ENCODE measurements at regions not wholly inside any gene's neighbourhood (a gene's known extent, or its start where the extent isn't known, plus 50 kb on each side); places are given as distances from the start of the nearest gene placed in this dataset.

DNA sequence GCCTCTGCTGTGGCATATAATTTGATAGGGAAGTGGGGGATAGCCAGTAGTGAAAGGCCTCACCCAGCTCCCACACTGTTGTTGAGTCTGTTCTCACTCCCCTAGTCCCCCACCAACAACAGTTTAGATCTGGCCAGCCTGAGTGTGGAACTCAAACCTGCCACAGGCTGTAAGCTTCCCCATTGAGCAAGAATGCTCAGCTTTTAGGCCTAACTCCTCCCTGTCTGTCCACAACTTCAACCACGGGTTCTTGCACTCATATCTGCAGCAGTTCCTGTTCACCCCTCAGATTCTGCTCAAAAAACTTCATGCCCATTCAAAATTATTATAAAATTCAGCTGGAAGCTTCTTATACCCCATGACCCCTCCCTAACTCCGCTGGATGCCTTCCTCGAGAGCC, 975.1 kb downstream of the NSUN3 start:
- TF ChIP-seq, protein P1, sequence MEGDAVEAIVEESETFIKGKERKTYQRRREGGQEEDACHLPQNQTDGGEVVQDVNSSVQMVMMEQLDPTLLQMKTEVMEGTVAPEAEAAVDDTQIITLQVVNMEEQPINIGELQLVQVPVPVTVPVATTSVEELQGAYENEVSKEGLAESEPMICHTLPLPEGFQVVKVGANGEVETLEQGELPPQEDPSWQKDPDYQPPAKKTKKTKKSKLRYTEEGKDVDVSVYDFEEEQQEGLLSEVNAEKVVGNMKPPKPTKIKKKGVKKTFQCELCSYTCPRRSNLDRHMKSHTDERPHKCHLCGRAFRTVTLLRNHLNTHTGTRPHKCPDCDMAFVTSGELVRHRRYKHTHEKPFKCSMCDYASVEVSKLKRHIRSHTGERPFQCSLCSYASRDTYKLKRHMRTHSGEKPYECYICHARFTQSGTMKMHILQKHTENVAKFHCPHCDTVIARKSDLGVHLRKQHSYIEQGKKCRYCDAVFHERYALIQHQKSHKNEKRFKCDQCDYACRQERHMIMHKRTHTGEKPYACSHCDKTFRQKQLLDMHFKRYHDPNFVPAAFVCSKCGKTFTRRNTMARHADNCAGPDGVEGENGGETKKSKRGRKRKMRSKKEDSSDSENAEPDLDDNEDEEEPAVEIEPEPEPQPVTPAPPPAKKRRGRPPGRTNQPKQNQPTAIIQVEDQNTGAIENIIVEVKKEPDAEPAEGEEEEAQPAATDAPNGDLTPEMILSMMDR (IDR thresholded peaks at IDR 0.05), result no peak
- Histone ChIP-seq H3K27ac (no peak overlapping the region), H3K4me3 (ENCODE audit: low read depth, low read length) (no peak overlapping the region), H3K27me3 (ENCODE audit: control insufficient read depth, insufficient read depth, low read length) (no peaks in the 10 kb centered on the region), H2AFZ (no peak overlapping the region), H3K9ac (no peak overlapping the region), H3K79me2 (no peaks in the 10 kb centered on the region), H3K36me3 (ENCODE audit: control insufficient read depth, insufficient read depth, low read length) (no peaks in the 10 kb centered on the region), H3K4me2 (ENCODE audit: low read length) (no peak overlapping the region), H3K4me1 (no peaks in the 10 kb centered on the region), H3K9me3 (ENCODE audit: control insufficient read depth, low read length) (peaks cover 4% of the 10 kb centered on the region)

- Histone ChIP-seq H3K79me2 (no peaks in the 10 kb centered on the region), H2AFZ (no peak overlapping the region), H3K9ac (no peak overlapping the region), H3K27me3 (ENCODE audit: control insufficient read depth, insufficient read depth, low read length) (no peaks in the 10 kb centered on the region), H3K27ac (no peak overlapping the region), H3K36me3 (ENCODE audit: control insufficient read depth, insufficient read depth, low read length) (no peaks in the 10 kb centered on the region), H3K4me3 (ENCODE audit: low read depth, low read length) (no peak overlapping the region), H3K4me2 (ENCODE audit: low read length) (no peak overlapping the region), H3K4me1 (no peaks in the 10 kb centered on the region), H3K9me3 (ENCODE audit: control insufficient read depth, low read length) (no peaks in the 10 kb centered on the region)
- TF ChIP-seq, protein P1 (IDR thresholded peaks at IDR 0.05), result no peak
These were observed 981.2 kb downstream of the NSUN3 start for GRCh38 chr3:95044101-95044500.

DNA sequence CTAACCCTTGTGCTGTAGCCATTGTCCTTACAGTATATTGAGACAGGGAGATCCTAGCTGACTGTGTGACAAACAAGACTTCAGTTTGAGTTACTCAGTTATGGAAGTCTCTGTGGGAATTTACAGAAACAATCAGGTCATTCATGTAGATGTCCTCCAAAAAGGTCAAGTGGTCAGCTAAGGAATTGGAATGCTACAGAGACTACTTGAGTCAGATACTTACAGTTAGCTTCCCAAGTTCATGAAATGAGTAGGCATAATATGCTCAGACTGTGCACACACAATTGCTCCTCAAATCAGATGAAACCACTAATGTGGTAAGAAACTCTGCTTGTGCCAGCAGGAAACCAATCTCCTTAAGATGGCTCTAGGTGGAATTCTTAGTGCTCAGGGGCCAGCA, 985.7 kb downstream of the NSUN3 start:
- no peak overlapping the region for H3K4me3 ChIP-seq (ENCODE audit: low read depth, low read length)
- TF ChIP-seq, protein P1 (IDR thresholded peaks at IDR 0.05), result no peak
- no peaks in the 10 kb centered on the region for H3K27me3 ChIP-seq (ENCODE audit: control insufficient read depth, insufficient read depth, low read length)
- no peak overlapping the region for H3K4me2 ChIP-seq (ENCODE audit: low read length)
- H3K9me3 ChIP-seq (ENCODE audit: control insufficient read depth, low read length), result no peaks in the 10 kb centered on the region
- no peak overlapping the region for H2AFZ ChIP-seq
- no peaks in the 10 kb centered on the region for H3K79me2 ChIP-seq
- H3K4me1 ChIP-seq, result no peaks in the 10 kb centered on the region
- no peak overlapping the region for H3K27ac ChIP-seq
- H3K9ac ChIP-seq, result no peak overlapping the region
- H3K36me3 ChIP-seq (ENCODE audit: control insufficient read depth, insufficient read depth, low read length), result no peaks in the 10 kb centered on the region

DNA sequence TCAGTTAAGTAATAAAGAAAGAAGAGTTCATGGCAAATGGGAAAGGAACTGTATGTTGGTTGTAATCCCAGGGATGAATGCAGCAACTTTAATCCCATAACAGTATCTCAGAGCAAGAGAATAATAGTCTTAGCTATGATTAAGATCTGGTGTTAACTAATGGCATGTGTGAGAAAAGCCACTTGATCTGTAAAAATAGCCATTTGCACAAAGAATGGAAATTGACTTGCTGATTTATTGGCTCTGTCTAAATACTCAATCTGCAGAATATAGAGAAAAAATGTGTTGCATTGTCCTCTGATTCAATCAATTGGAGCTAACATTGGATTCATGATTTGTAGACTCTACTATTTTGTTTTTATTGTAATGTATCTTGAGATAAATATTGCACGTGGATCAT, 987.0 kb downstream of the NSUN3 start:
- H3K9me3 ChIP-seq (ENCODE audit: control insufficient read depth, low read length), result no peaks in the 10 kb centered on the region
- no peaks in the 10 kb centered on the region for H3K79me2 ChIP-seq
- H3K27me3 ChIP-seq (ENCODE audit: control insufficient read depth, insufficient read depth, low read length), result no peaks in the 10 kb centered on the region
- no peaks in the 10 kb centered on the region for H3K4me1 ChIP-seq
- TF ChIP-seq, protein P1 (IDR thresholded peaks at IDR 0.05), result no peak
- H3K4me2 ChIP-seq (ENCODE audit: low read length), result no peak overlapping the region
- H3K9ac ChIP-seq, result no peak overlapping the region
- no peak overlapping the region for H2AFZ ChIP-seq
- H3K27ac ChIP-seq, result no peak overlapping the region
- no peaks in the 10 kb centered on the region for H3K36me3 ChIP-seq (ENCODE audit: control insufficient read depth, insufficient read depth, low read length)
- no peak overlapping the region for H3K4me3 ChIP-seq (ENCODE audit: low read depth, low read length)

- Histone ChIP-seq H3K4me2 (ENCODE audit: low read length) (no peak overlapping the region), H2AFZ (no peak overlapping the region), H3K4me3 (ENCODE audit: low read depth, low read length) (no peak overlapping the region), H3K27me3 (ENCODE audit: control insufficient read depth, insufficient read depth, low read length) (no peaks in the 10 kb centered on the region), H3K9ac (no peak overlapping the region), H3K4me1 (no peaks in the 10 kb centered on the region), H3K9me3 (ENCODE audit: control insufficient read depth, low read length) (no peaks in the 10 kb centered on the region), H3K27ac (no peak overlapping the region), H3K79me2 (no peaks in the 10 kb centered on the region), H3K36me3 (ENCODE audit: control insufficient read depth, insufficient read depth, low read length) (no peaks in the 10 kb centered on the region)
- TF ChIP-seq, protein P1 (IDR thresholded peaks at IDR 0.05), result no peak
These were observed 992.4 kb downstream of the NSUN3 start for GRCh38 chr3:95055288-95055687.

Measured in parathyroid adenoma (tissue), 2 donors.